ENCODE measurements at regions not wholly inside any gene's neighbourhood (a gene's known extent, or its start where the extent isn't known, plus 50 kb on each side); places are given as distances from the start of the nearest gene placed in this dataset.

GRCh38 chr5:21665524-21665923, 1187.6 kb downstream of the CDH12 start:
- ChIA-PET POLR2A (ENCODE audit: low non-redundant PET) (no interaction called here), CTCF (no interaction called here)
- no peak for DNase-seq (ENCODE audit: low spot score)
- TF ChIP-seq CTCF (conservative IDR thresholded peaks at IDR 0.05; ENCODE audit: low read depth) = no peak
- no peak overlapping the region for H3K27ac ChIP-seq

GRCh38 chr5:21663082-21663481, 1190.1 kb downstream of the CDH12 start:
- TF ChIP-seq CTCF (conservative IDR thresholded peaks at IDR 0.05; ENCODE audit: low read depth) = no peak
- no peak for DNase-seq (ENCODE audit: low spot score)
- H3K27ac ChIP-seq = no peak overlapping the region
- POLR2A ChIA-PET (ENCODE audit: low non-redundant PET) = no interaction called here
- CTCF ChIA-PET = interaction anchor here (0.6 kb wide), 1 partner anchor 38 kb away, joined by 3 read pairs; no protein-coding TSS in a partner anchor

DNA sequence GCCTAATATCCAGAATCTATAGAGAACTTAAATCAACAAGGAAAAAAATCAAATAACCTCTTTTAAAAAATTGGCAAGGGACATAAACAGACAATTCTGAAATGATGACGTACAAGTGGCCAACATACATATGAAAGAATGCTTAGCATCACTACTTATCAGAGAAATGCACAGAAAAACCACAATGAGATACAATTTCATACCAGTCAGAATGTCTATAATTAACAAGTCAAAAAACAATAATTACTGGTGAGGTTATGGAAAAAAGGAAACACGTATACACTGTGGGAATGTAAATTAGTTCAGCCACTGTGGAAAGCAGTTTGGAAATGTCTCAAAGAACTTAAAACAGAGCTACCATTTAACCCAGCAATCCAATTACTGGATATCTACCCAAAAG, 1192.0 kb downstream of the CDH12 start:
- no peak for DNase-seq (ENCODE audit: low spot score)
- ChIA-PET CTCF (interaction anchor here (0.6 kb wide), 1 partner anchor 221 kb away, joined by 3 read pairs; no protein-coding TSS in a partner anchor), POLR2A (ENCODE audit: low non-redundant PET) (no interaction called here)
- no peak for TF ChIP-seq CTCF (conservative IDR thresholded peaks at IDR 0.05; ENCODE audit: low read depth)
- H3K27ac ChIP-seq = no peak overlapping the region

- no peak for TF ChIP-seq CTCF (conservative IDR thresholded peaks at IDR 0.05; ENCODE audit: low read depth)
- no peak for DNase-seq (ENCODE audit: low spot score)
- POLR2A ChIA-PET (ENCODE audit: low non-redundant PET) = no interaction called here
- CTCF ChIA-PET = no interaction called here
- no peak overlapping the region for H3K27ac ChIP-seq
Measured at GRCh38 chr5:21654556-21654955, 1198.6 kb downstream of the CDH12 start.

GRCh38 chr5:21649969-21650368, 1203.2 kb downstream of the CDH12 start:
- TF ChIP-seq CTCF (conservative IDR thresholded peaks at IDR 0.05; ENCODE audit: low read depth) = no peak
- POLR2A ChIA-PET (ENCODE audit: low non-redundant PET) = no interaction called here
- DNase-seq (ENCODE audit: low spot score) = no peak
- H3K27ac ChIP-seq = no peak overlapping the region
- CTCF ChIA-PET = no interaction called here

- CTCF ChIA-PET = interaction anchor here (0.6 kb wide), 1 partner anchor 1080 kb away, joined by 5 read pairs; no protein-coding TSS in a partner anchor
- DNase-seq (ENCODE audit: low spot score) = no peak
- POLR2A ChIA-PET (ENCODE audit: low non-redundant PET) = no interaction called here
- no peak overlapping the region for H3K27ac ChIP-seq
- no peak for TF ChIP-seq CTCF (conservative IDR thresholded peaks at IDR 0.05; ENCODE audit: low read depth)
Measured at GRCh38 chr5:21646469-21646868, 1206.7 kb downstream of the CDH12 start.

DNA sequence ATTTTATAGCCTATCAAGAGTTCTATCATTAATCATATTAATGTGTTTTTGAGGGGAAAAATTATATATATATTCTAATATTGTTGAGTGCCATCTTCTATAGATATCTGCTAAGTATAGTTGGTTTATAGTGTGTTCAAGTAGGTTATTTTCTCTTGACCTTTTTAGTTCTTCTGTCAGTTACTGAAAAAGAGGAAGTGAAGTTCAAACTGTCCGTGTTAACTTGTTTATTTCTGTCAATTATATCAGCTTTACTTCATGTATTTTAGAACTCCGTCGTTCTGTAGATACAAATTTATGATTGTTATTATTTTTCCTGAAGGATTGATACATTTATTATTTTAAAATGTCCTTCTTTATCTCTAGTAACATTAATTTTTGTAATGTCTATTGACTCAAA, 1209.1 kb downstream of the CDH12 start:
- no peak for TF ChIP-seq CTCF (conservative IDR thresholded peaks at IDR 0.05; ENCODE audit: low read depth)
- H3K27ac ChIP-seq = no peak overlapping the region
- no peak for DNase-seq (ENCODE audit: low spot score)
- ChIA-PET CTCF (no interaction called here), POLR2A (ENCODE audit: low non-redundant PET) (no interaction called here)
